Adrenal gland (tissue), 9 donors: ENCODE measurements at regions not wholly inside any gene's neighbourhood (a gene's known extent, or its start where the extent isn't known, plus 50 kb on each side); places are given as distances from the start of the nearest gene placed in this dataset.

Source experiments
- DNase-seq, 7 donors: peaks; one replicate each; pipeline ENCODE4 v3.0.0-alpha.2; 2019 to 2020
- H3K27ac ChIP-seq, 5 donors: fragments of 200-600 bp; sonication (generic) in 4 of 5; 1 replicate in 3 of 5; 2 replicates in 2 of 5; pipeline versions ENCODE4 v1.5.1 to v1.8.0; 2016 to 2020; ENCODE audit warnings: mild to moderate bottlenecking in 1 of 5
- H3K27me3 ChIP-seq: fragments of 200-600 bp; 2 replicates; pipeline ENCODE4 v1.8.0; 2021
- H3K36me3 ChIP-seq, 2 donors: fragments of 200-600 bp; replicated peaks in 1 of 2; 1 replicate in 1 of 2; 2 replicates in 1 of 2; pipeline versions ENCODE4 v1.5.1 to v1.8.0; 2018 to 2022
- H3K4me1 ChIP-seq, 2 donors: fragments of 200-600 bp; replicated peaks in 1 of 2; 1 replicate in 1 of 2; 2 replicates in 1 of 2; pipeline versions ENCODE4 v1.5.1 to v1.8.0; 2018 to 2021
- H3K4me3 ChIP-seq, 4 donors: fragments of 200-600 bp; sonication (generic) in 3 of 4; one replicate each; pipeline ENCODE4 v1.5.1; 2016 to 2018
- H3K9me3 ChIP-seq, 3 donors: fragments of 200-600 bp; sonication (generic) in 1 of 3; replicated peaks in 1 of 3; 1 replicate in 2 of 3; 2 replicates in 1 of 3; pipeline versions ENCODE4 v1.5.1 to v1.8.0; 2016 to 2021
- CTCF ChIP-seq, 6 experiments: fragments of 450-650 bp in 4 of 6; fragments of 200-600 bp in 2 of 6; sonication (generic) in 1 of 6; IDR thresholded peaks; 1 replicate in 5 of 6; 2 replicates in 1 of 6; pipeline versions ENCODE4 v1.5.1 to v1.8.0; 2016 to 2021; ENCODE audit warnings: antibody characterized with exemption in 6 of 6, mild to moderate bottlenecking in 2 of 6, moderate library complexity in 1 of 6
- POLR2A ChIP-seq, 2 donors: fragments of 450-650 bp; IDR thresholded peaks; one replicate each; pipeline ENCODE4 v1.6.1; 2017; ENCODE audit warnings: antibody characterized with exemption in 2 of 2, mild to moderate bottlenecking in 2 of 2, moderate library complexity in 1 of 2
- WGBS, 4 donors: extraction: QIAGEN DNeasy Blood & Tissue Kit in 2 of 4; methylation state at CpG; one replicate each; pipeline versions ENCODE4 v1.1.5 to v1.1.7; 2013 to 2017; 5-methylcytosine and 5-hydroxymethylcytosine counted together
- intact Hi-C, 2 donors: fragments of 100-400 bp; cut with DNase I; formaldehyde crosslinking; loops; one replicate each; pipeline versions ENCODE4 v1.14.1 to v1.15.0; 2022 to 2023
- donor health status: healthy with polysubstance abuse.
- donor health status: Bipolar disorder and iron deficiency.
- donor health status: DM: yes; HTN: yes; CAD: no.
- donor health status: DM: no; HTN: no; CAD: no.
- donor health status: DM: no; HTN: no; CAD: no.

- DNase-seq: no peak
- H3K4me1 ChIP-seq: no peaks in the 10 kb centered on the region
- intact Hi-C loops: no loop called here
- no peaks in the 10 kb centered on the region for H3K36me3 ChIP-seq
- WGBS, 4 donors: 37 to 47% (median 42%) methylated on average over 4 of the region's 4 CpGs
- peaks cover 5% of the 10 kb centered on the region for H3K27me3 ChIP-seq
- no peak for TF ChIP-seq POLR2A (IDR thresholded peaks at IDR 0.05)
- no peak for TF ChIP-seq CTCF (IDR thresholded peaks at IDR 0.05)
- H3K9me3 ChIP-seq: no peaks in the 10 kb centered on the region
- H3K4me3 ChIP-seq: no peak overlapping the region
- H3K27ac ChIP-seq: no peak overlapping the region
These were observed 167.8 kb upstream of the HDAC4 start for GRCh38 chr2:239568601-239569000.

GRCh38 chr2:239567786-239568185 lies 167.0 kb upstream of the HDAC4 start:
- 80 to 92% (median 84%) methylated on average over 6 to 13 of the region's 13 CpGs for WGBS, 4 donors
- Histone ChIP-seq H3K27me3 (peaks cover 9% of the 10 kb centered on the region), H3K4me3 (no peak overlapping the region), H3K9me3 (no peaks in the 10 kb centered on the region), H3K4me1 (no peaks in the 10 kb centered on the region), H3K27ac (no peak overlapping the region), H3K36me3 (no peaks in the 10 kb centered on the region)
- no peak for TF ChIP-seq CTCF (IDR thresholded peaks at IDR 0.05)
- TF ChIP-seq POLR2A (IDR thresholded peaks at IDR 0.05): no peak
- DNase-seq: no peak
- intact Hi-C loops: no loop called here

- no peak overlapping the region for H3K27ac ChIP-seq
- no peak for DNase-seq
- H3K36me3 ChIP-seq: no peaks in the 10 kb centered on the region
- TF ChIP-seq POLR2A (IDR thresholded peaks at IDR 0.05): no peak
- no peak for TF ChIP-seq CTCF (IDR thresholded peaks at IDR 0.05)
- H3K4me1 ChIP-seq: no peaks in the 10 kb centered on the region
- H3K4me3 ChIP-seq: no peak overlapping the region
- H3K27me3 ChIP-seq: peaks cover 9% of the 10 kb centered on the region
- intact Hi-C loops: no loop called here
- H3K9me3 ChIP-seq: no peaks in the 10 kb centered on the region
- 75 to 80% (median 79%) methylated on average over 10 of the region's 10 CpGs for WGBS, 4 donors
These were observed 166.3 kb upstream of the HDAC4 start for GRCh38 chr2:239566995-239567568.

GRCh38 chr2:239566162-239566994 lies 165.6 kb upstream of the HDAC4 start:
- no peaks in the 10 kb centered on the region for H3K4me1 ChIP-seq
- DNase-seq: no peak
- no peak overlapping the region for H3K27ac ChIP-seq
- H3K36me3 ChIP-seq: no peaks in the 10 kb centered on the region
- peaks cover 9% of the 10 kb centered on the region for H3K27me3 ChIP-seq
- WGBS, 4 donors: 89 to 94% (median 93%) methylated on average over 15 of the region's 15 CpGs
- no peaks in the 10 kb centered on the region for H3K9me3 ChIP-seq
- intact Hi-C loops: no loop called here
- TF ChIP-seq POLR2A (IDR thresholded peaks at IDR 0.05): no peak
- TF ChIP-seq CTCF (IDR thresholded peaks at IDR 0.05): no peak
- no peak overlapping the region for H3K4me3 ChIP-seq
